Loucy (cell line): ENCODE measurements at regions not wholly inside any gene's neighbourhood (a gene's known extent, or its start where the extent isn't known, plus 50 kb on each side); places are given as distances from the start of the nearest gene placed in this dataset.

Experiments
- H2AFZ ChIP-seq: fragments of 200-600 bp; sonication (generic); 2 replicates; pipeline ENCODE4 v1.6.0; 2016; ENCODE audit warnings: antibody characterized with exemption, mild to moderate bottlenecking, low read length, moderate library complexity
- H3F3A ChIP-seq: fragments of 200-600 bp; 2 replicates; pipeline ENCODE4 v1.6.0; 2016; ENCODE audit warnings: antibody characterized with exemption, low read depth, mild to moderate bottlenecking
- H3K27me3 ChIP-seq: fragments of 200-600 bp; sonication (generic); 2 replicates; pipeline ENCODE4 v1.6.1; 2014; ENCODE audit warnings: low read length, mild to moderate bottlenecking; ENCODE audit not compliant: insufficient read depth, poor library complexity, severe bottlenecking
- H3K36me3 ChIP-seq: fragments of 200-600 bp; sonication (generic); 2 replicates; pipeline ENCODE4 v1.6.1; 2016; ENCODE audit warnings: low read length; ENCODE audit not compliant: insufficient read depth
- H3K4me1 ChIP-seq: fragments of 200-600 bp; sonication (generic); 2 replicates; pipeline ENCODE4 v1.5.1; 2014; ENCODE audit warnings: low read length, mild to moderate bottlenecking; ENCODE audit not compliant: insufficient read depth, poor library complexity, severe bottlenecking
- H3K4me2 ChIP-seq: fragments of 200-600 bp; sonication (generic); 2 replicates; pipeline ENCODE4 v1.6.0; 2014; ENCODE audit warnings: antibody characterized with exemption, low read length, low read depth, mild to moderate bottlenecking; ENCODE audit not compliant: poor library complexity, severe bottlenecking
- H3K4me3 ChIP-seq: fragments of 200-600 bp; sonication (generic); 2 replicates; pipeline ENCODE4 v1.5.1; 2014; ENCODE audit warnings: low read length, mild to moderate bottlenecking, mixed read lengths; ENCODE audit not compliant: poor library complexity, severe bottlenecking
- H3K79me2 ChIP-seq: fragments of 200-600 bp; sonication (generic); 2 replicates; pipeline ENCODE4 v1.6.1; 2014; ENCODE audit warnings: low read length; ENCODE audit not compliant: insufficient read depth
- H3K9ac ChIP-seq: fragments of 200-600 bp; sonication (generic); 2 replicates; pipeline ENCODE4 v1.6.0; 2014; ENCODE audit warnings: mild to moderate bottlenecking, low read depth, low read length, moderate library complexity; ENCODE audit not compliant: poor library complexity, severe bottlenecking
- H3K9me2 ChIP-seq: fragments of 200-600 bp; sonication (generic); replicated peaks from 2 replicates; pipeline ENCODE4 v1.6.1; 2016; ENCODE audit warnings: low read depth, low read length, mixed read lengths
- H3K9me3 ChIP-seq: fragments of 200-600 bp; sonication (generic); 2 replicates; pipeline ENCODE4 v1.6.1; 2014; ENCODE audit warnings: mild to moderate bottlenecking, antibody characterized with exemption, low read length, low read depth; ENCODE audit not compliant: insufficient read depth
- H4K20me1 ChIP-seq: fragments of 200-600 bp; sonication (generic); 2 replicates; pipeline ENCODE4 v1.6.0; 2014; ENCODE audit warnings: antibody characterized with exemption, low read length, mild to moderate bottlenecking; ENCODE audit not compliant: insufficient read depth, poor library complexity, severe bottlenecking
- CTCF ChIP-seq: fragments of 200-600 bp; sonication (generic); conservative IDR thresholded peaks from 2 replicates; pipeline ENCODE4 v1.5.1; 2014; ENCODE audit warnings: mild to moderate bottlenecking, antibody characterized with exemption, low read length
- EZH2phosphoT487 ChIP-seq: fragments of 200-600 bp; IDR thresholded peaks from 2 replicates; pipeline ENCODE4 v1.6.1; 2018; ENCODE audit warnings: antibody characterized with exemption, mild to moderate bottlenecking, moderate library complexity, borderline replicate concordance

GRCh38 chr4:164423819-164424218, 330.1 kb upstream of the SMIM31 start:
- Histone ChIP-seq H3K4me1 (no peaks in the 10 kb centered on the region), H4K20me1 (no peaks in the 10 kb centered on the region), H3K4me3 (no peak overlapping the region), H2AFZ (no peak overlapping the region), H3K79me2 (no peaks in the 10 kb centered on the region), H3K9me2 (no peaks in the 10 kb centered on the region), H3K27me3 (no peaks in the 10 kb centered on the region), H3F3A (no peaks in the 10 kb centered on the region), H3K9ac (no peak overlapping the region), H3K9me3 (no peaks in the 10 kb centered on the region), H3K36me3 (no peaks in the 10 kb centered on the region), H3K4me2 (no peak overlapping the region)
- no peak for TF ChIP-seq EZH2phosphoT487
- TF ChIP-seq CTCF: no peak

GRCh38 chr4:164424846-164425245, 329.1 kb upstream of the SMIM31 start:
- Histone ChIP-seq H3F3A (no peaks in the 10 kb centered on the region), H3K79me2 (no peaks in the 10 kb centered on the region), H3K4me2 (no peak overlapping the region), H3K9ac (no peak overlapping the region), H3K4me1 (no peaks in the 10 kb centered on the region), H3K36me3 (no peaks in the 10 kb centered on the region), H2AFZ (no peak overlapping the region), H3K9me3 (no peaks in the 10 kb centered on the region), H3K4me3 (no peak overlapping the region), H4K20me1 (no peaks in the 10 kb centered on the region), H3K27me3 (no peaks in the 10 kb centered on the region), H3K9me2 (no peaks in the 10 kb centered on the region)
- no peak for TF ChIP-seq CTCF
- no peak for TF ChIP-seq EZH2phosphoT487

DNA sequence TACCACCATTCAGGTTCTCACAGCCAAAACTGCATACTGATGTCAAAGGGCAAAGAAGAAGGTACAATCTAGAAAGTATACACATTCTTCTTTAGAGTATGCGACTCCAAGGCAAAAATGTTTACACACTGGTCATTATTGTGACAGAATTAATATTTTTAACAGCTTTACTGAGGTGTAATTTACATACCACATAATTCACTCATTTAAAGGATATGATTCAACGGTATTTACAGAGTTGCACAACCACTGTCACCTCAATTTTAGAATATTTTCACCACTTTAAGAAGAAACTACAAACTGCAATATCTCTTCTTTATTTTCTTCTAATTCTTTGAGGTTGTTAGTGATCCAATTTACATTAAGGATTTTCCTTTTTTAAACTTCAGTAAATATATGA, 325.4 kb upstream of the SMIM31 start:
- Histone ChIP-seq H3K36me3 (no peaks in the 10 kb centered on the region), H3K4me3 (no peak overlapping the region), H3K79me2 (no peaks in the 10 kb centered on the region), H3K27me3 (no peaks in the 10 kb centered on the region), H3K4me2 (no peak overlapping the region), H3K9me3 (no peaks in the 10 kb centered on the region), H3K9ac (no peak overlapping the region), H3K4me1 (no peaks in the 10 kb centered on the region), H3F3A (no peaks in the 10 kb centered on the region), H4K20me1 (no peaks in the 10 kb centered on the region), H3K9me2 (no peaks in the 10 kb centered on the region), H2AFZ (no peak overlapping the region)
- no peak for TF ChIP-seq EZH2phosphoT487
- no peak for TF ChIP-seq CTCF
